Tongue (tissue), 1 donor: ENCODE measurements at regions not wholly inside any gene's neighbourhood (a gene's known extent, or its start where the extent isn't known, plus 50 kb on each side); places are given as distances from the start of the nearest gene placed in this dataset.
A peak's percentile ranks its signal among the peaks of the same experiment; 100 is the strongest.
"Not testable (repeated sequence)": the region's sequence is repeated elsewhere in the genome, so short reads cannot be mapped to it uniquely, and the experiment has no call there.

Experiments
- DNase-seq: peaks from one replicate; pipeline ENCODE4 v3.0.0-alpha.2; 2015

GRCh38 chr4:111433441-111433840, 711.8 kb upstream of the FAM241A start:
- DNase-seq, result no peak

DNA sequence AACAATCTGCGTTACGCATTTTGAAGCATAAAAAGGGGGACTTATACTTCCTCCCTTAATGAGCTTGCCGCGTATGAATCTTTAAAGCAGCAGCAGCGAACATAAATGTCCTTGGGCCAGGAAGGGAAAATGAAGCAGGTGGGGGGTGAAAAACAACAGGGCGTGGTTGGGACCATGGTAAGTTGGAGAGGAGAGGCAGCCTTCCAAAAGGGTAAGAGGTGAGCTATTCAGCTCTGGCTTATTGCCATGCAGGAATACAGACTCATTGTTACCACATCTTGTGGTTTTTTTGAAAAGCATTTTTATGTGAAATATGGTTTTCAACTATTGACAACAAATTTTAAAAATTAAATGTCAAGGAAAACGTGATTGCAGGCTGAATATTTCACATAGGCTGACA, 710.7 kb upstream of the FAM241A start:
- no peak for DNase-seq

- no peak for DNase-seq
Observed at GRCh38 chr4:111435986-111436744, 709.1 kb upstream of the FAM241A start.

DNA sequence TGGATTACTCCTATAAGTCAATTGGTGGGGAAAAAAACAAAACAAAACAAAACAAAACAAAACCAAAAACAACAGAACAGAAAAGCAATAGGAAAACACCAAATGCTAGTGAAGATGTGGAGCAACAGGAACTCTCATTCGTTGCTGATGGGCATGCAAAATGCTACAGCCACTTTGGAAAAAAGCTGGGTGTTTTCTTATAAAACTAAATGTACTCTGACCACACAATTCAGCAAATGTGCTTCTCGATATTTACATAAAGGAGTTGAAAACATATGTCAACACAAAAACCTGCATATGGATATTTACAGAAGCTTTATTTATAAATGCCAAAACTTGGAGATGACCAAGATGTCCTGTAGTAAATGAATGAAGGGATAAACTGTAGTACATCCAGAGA, 703.6 kb upstream of the FAM241A start:
- no peak for DNase-seq

DNA sequence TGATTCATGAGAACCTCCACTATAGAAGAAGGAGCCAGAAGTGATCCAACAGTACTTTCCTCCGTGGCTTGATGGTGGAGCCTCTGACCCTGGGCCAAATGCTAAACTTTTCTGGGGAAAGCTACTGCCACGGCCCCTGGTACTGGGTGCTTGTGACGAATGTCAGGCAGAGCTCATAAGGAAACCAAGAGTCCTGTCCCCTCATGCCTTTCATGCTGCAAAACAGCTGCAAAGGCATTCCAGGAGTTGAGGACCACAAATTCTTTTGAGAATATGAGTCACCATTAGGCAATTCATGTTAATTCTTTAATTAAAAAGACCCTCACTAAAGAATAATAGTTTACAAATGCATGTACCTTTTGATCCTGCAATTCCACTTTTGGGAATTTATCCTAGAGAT, 700.4 kb upstream of the FAM241A start:
- not testable (repeated sequence) for DNase-seq

DNA sequence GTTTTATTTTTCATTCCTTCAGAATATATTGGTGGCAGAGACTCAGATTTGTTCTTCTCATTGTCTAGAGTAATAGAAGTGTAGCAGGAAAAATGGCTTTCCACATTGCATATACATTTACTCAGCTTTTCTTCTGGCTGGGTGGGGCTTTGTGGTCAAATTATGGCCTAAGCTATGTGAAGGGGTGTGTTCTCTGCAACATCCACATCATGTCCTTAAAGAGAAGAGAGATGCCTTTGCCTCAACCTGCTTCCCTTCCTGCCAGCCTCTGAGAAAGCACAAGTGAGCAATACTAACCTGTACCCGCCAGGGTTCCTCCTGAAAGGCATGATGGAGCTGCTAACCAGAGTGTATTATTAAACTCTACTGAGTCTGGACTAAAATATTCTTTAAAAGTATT, 695.6 kb upstream of the FAM241A start:
- no peak for DNase-seq

GRCh38 chr4:111450867-111451266, 694.4 kb upstream of the FAM241A start:
- DNase-seq, result no peak

GRCh38 chr4:111453216-111453615, 692.0 kb upstream of the FAM241A start:
- DNase-seq, result no peak

GRCh38 chr4:111454961-111455360, 690.3 kb upstream of the FAM241A start:
- DNase-seq, result no peak

- DNase-seq, result no peak
Observed at GRCh38 chr4:111464251-111465045, 680.8 kb upstream of the FAM241A start.

GRCh38 chr4:111466811-111467604, 678.2 kb upstream of the FAM241A start:
- DNase-seq, result peak; percentile 33

- DNase-seq, result peak; percentile 75
Observed at GRCh38 chr4:111475001-111475400, 670.3 kb upstream of the FAM241A start.

- DNase-seq, result no peak
Observed at GRCh38 chr4:111475666-111476065, 669.6 kb upstream of the FAM241A start.

GRCh38 chr4:111480510-111480909, 664.7 kb upstream of the FAM241A start:
- DNase-seq, result no peak

GRCh38 chr4:111483375-111484169, 661.7 kb upstream of the FAM241A start:
- no peak for DNase-seq

DNA sequence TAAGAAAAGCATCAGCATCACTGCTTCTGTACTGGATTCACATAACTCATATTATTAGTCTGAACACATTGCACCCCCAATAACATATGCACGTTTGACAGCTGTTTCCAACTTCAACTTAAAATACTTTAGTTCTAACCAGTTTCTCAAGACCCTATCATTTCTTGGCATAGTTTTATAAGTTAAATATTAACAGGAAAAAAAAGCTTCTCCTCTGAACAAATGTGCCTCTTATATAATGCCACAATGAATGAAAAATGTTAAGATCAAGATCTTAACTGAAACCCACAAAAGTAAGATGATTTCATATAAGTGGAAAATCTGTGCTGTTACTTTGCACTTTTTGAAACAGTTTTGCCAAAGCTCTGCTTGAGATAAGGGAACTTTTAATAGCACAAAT, 652.8 kb upstream of the FAM241A start:
- DNase-seq, result peak; percentile 14

- DNase-seq, result no peak
Observed at GRCh38 chr4:111494471-111494870, 650.8 kb upstream of the FAM241A start.

- DNase-seq, result no peak
Observed at GRCh38 chr4:111494971-111495370, 650.3 kb upstream of the FAM241A start.

DNA sequence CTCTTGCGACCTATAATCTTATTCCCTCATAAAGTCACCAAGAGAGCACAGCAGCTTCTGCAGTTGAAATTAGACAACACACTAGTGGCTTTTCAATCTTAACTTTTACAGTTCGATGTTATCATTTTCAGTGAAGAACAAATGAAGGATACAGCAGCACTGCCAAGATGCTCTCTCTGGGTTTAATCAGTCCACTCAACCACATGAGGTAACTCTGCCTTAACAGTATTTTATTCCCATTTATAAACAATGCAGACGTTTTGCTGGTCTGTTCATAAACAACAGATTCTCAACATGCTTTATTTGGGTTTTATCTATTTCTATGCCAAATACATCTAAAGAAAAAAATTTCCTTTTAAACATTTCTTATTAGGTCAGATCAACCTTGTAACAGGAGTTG, 646.0 kb upstream of the FAM241A start:
- DNase-seq, result no peak

DNA sequence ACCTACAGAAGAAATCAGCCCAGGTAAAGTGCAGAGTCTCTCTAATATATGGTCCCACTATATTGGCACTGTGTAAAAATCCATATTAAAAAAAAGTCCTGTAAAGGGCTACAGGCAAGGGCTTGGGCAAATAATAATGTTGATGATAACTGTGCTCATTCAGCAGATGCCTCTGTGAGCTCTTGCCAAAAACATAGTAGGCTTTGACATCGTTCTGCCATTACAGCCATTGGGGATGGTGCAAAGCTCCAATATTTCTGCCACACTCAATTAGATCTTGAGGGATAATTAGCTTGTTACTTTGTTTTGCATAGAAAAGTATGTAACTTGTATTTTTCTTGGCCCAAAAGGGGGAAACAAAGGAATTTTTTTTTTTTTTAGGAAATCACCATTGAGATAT, 645.5 kb upstream of the FAM241A start:
- DNase-seq, result no peak

GRCh38 chr4:111500858-111501257, 644.4 kb upstream of the FAM241A start:
- no peak for DNase-seq

DNA sequence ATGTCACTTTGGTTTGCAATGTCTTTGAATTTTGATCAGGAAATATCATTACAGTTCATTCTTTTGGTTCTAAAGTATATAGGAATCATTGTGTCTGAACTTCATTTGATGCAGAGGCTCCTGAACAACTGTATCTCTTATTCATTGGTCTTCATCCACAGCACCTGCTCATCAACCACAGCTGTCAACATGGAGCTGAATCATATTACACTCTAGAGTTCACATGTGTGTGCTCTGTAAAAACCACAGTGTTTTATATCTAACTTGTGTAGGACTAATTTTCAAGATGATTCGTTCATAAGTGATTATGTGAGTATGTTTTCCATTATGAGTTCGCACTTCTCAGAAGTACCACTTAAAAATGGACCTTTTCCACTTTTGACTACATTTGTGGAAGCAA, 643.3 kb upstream of the FAM241A start:
- DNase-seq, result peak; percentile 59
